ENCODE measurements at regions not wholly inside any gene's neighbourhood (a gene's known extent, or its start where the extent isn't known, plus 50 kb on each side); places are given as distances from the start of the nearest gene placed in this dataset.

DNA sequence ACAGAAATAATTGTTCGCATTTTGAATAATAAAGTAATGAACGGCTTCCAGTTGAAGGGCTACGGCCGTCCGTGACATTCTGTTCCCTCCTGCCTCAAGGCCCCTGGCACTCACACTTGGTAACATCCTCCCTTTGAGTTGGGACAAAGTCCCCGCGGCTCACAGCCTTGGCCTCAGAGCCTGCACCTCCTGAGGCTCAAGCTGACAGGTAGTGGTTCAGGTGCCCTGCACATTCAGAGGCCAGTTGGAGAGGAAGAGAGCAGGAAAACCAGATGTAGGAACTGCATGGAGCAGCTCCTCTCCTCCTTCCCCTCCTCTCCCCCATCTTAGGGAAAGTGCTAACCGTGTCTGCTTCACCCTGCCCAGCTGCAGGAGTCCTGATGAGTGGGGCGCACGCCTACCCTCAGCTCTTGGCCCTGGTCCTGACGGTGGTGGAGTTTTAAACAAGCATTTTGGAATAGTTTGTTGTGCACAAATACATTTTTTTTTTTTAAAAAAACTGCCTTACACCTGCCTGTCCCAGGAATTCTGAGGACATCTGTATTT is 393.1 kb downstream of the SMOC2 start:
- TF ChIP-seq CBX8 (IDR thresholded peaks at IDR 0.05) (no peak), ZC3H11A (IDR thresholded peaks at IDR 0.05) (no peak), NFE2L2 (conservative IDR thresholded peaks at IDR 0.05; ENCODE audit: low read length) (no peak), POLR2AphosphoS2 (conservative IDR thresholded peaks at IDR 0.05; ENCODE audit: low read length) (no peak), CHD4 (IDR thresholded peaks at IDR 0.05; ENCODE audit: borderline replicate concordance) (no peak)
- TF ChIP-seq, protein P1, sequence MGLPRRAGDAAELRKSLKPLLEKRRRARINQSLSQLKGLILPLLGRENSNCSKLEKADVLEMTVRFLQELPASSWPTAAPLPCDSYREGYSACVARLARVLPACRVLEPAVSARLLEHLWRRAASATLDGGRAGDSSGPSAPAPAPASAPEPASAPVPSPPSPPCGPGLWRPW (IDR thresholded peaks at IDR 0.05) = no peak
- POLR2A ChIA-PET = no interaction called here
- FAIRE-seq = no peak

GRCh38 chr6:168828800-168829199 is 387.8 kb downstream of the SMOC2 start:
- H3K4me2 ChIP-seq = no peak overlapping the region
- DNase-seq (ENCODE audit: low read depth in 1 of 2, low spot score in 1 of 2) (no peak), FAIRE-seq (no peak), ATAC-seq (no peak)
- no peak for TF ChIP-seq HOXB13 (CRISPR knock-in tag; IDR thresholded peaks at IDR 0.05; ENCODE audit: low read depth)
- ChIA-PET CTCF (no interaction called here), POLR2A (no interaction called here)
- no peaks in the 10 kb centered on the region for H3K9me3 ChIP-seq
- H3K27ac ChIP-seq = no peak overlapping the region
- H3K4me1 ChIP-seq = no peaks in the 10 kb centered on the region
- H3K4me3 ChIP-seq = no peak overlapping the region
- WGBS (ENCODE audit: missing lambda C conversion rate) = 23% methylated on average over 2 of the region's 2 CpGs

More for the DNA sequence above, 393.1 kb downstream of the SMOC2 start:
- CTCF ChIA-PET = no interaction called here
- Histone ChIP-seq H3K4me2 (no peak overlapping the region), H3K27ac (no peak overlapping the region), H3K9me3 (no peaks in the 10 kb centered on the region), H3K4me1 (no peaks in the 10 kb centered on the region), H3K4me3 (no peak overlapping the region)
- 35% methylated on average over 11 of the region's 11 CpGs for WGBS (ENCODE audit: missing lambda C conversion rate)
- no peak for ATAC-seq
- DNase-seq (ENCODE audit: low read depth in 1 of 2, low spot score in 1 of 2) = no peak

DNA sequence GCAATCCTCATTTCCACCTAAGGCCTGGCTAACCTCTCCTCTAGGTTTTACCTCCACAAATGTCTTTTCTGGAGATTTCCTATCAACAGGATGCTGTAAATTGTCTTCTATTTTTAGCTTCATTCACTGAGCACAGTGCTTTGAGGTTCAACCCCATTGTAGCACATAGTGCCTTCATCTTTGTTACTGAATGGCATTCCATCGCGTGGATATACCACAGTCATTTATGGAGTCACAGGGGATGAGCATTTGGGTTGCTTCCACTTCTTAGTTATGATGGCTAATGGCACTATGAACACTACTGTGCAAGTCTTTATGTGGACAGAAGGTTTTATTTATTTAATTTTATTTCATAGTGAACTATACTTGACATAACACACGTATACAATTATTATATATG is 387.1 kb downstream of the SMOC2 start:
- Histone ChIP-seq H3K9me3 (no peaks in the 10 kb centered on the region), H3K4me3 (no peak overlapping the region), H3K4me1 (no peaks in the 10 kb centered on the region), H3K4me2 (no peak overlapping the region), H3K27ac (no peak overlapping the region)
- FAIRE-seq (no peak), DNase-seq (ENCODE audit: low read depth in 1 of 2, low spot score in 1 of 2) (no peak), ATAC-seq (no peak)
- CTCF ChIA-PET = no interaction called here
- TF ChIP-seq HMGXB4 (CRISPR knock-in tag; IDR thresholded peaks at IDR 0.05; ENCODE audit: borderline replicate concordance) (no peak), CEBPB (IDR thresholded peaks at IDR 0.05) (no peak), POLR2A (IDR thresholded peaks at IDR 0.05; ENCODE audit: low read length) (no peak), CHD2 (IDR thresholded peaks at IDR 0.05; ENCODE audit: low read length, partially characterized antibody) (no peak), KDM1A (IDR thresholded peaks at IDR 0.05; ENCODE audit: low read depth) (no peak), POLR2AphosphoS2 (conservative IDR thresholded peaks at IDR 0.05; ENCODE audit: low read length) (no peak), ATOH8 (CRISPR knock-in tag; IDR thresholded peaks at IDR 0.05; ENCODE audit: low read depth) (no peak), RARB (CRISPR knock-in tag; IDR thresholded peaks at IDR 0.05) (no peak), EHMT2 (IDR thresholded peaks at IDR 0.05; ENCODE audit: low read depth) (no peak), NFE2L2 (conservative IDR thresholded peaks at IDR 0.05; ENCODE audit: low read length) (no peak), EHF (CRISPR knock-in tag; IDR thresholded peaks at IDR 0.05) (no peak), ZSCAN20 (CRISPR knock-in tag; IDR thresholded peaks at IDR 0.05) (no peak), HOXB13 (CRISPR knock-in tag; IDR thresholded peaks at IDR 0.05; ENCODE audit: low read depth) (no peak), HOXB5 (CRISPR knock-in tag; IDR thresholded peaks at IDR 0.05) (no peak), ESRRA (IDR thresholded peaks at IDR 0.05; ENCODE audit: borderline replicate concordance, low read length) (no peak), BHLHE40 (IDR thresholded peaks at IDR 0.05; ENCODE audit: low read depth, low read length) (no peak), FOSL2 (IDR thresholded peaks at IDR 0.05) (no peak), FOSL2 (CRISPR knock-in tag; IDR thresholded peaks at IDR 0.05) (no peak), NR3C1 (IDR thresholded peaks at IDR 0.05) (no peak), ZNF302 (CRISPR knock-in tag; IDR thresholded peaks at IDR 0.05) (no peak), FOXS1 (CRISPR knock-in tag; IDR thresholded peaks at IDR 0.05) (no peak)
- WGBS (ENCODE audit: missing lambda C conversion rate) = 59% methylated on average over 3 of the region's 3 CpGs
- POLR2A ChIA-PET = no interaction called here

Data from A549 (cell line).